T1000 (cell line): ENCODE measurements at regions not wholly inside any gene's neighbourhood (a gene's known extent, or its start where the extent isn't known, plus 50 kb on each side); places are given as distances from the start of the nearest gene placed in this dataset.
"Not testable (repeated sequence)": the region's sequence is repeated elsewhere in the genome, so short reads cannot be mapped to it uniquely, and the experiment has no call there.

ENCODE experiments used
- DNase-seq: peaks from one replicate; lab custom pipeline; 2025; ENCODE audit warnings: mixed read lengths; lab: John Stamatoyannopoulos, UW

- no peak for DNase-seq
Observed at GRCh38 chr5:68991279-68992084, 102.3 kb upstream of the SLC30A5 start.

GRCh38 chr5:68994645-68995044, 99.2 kb upstream of the SLC30A5 start:
- no peak for DNase-seq

GRCh38 chr5:68995845-68996545, 97.8 kb upstream of the SLC30A5 start:
- no peak for DNase-seq

GRCh38 chr5:68999181-68999580, 94.6 kb upstream of the SLC30A5 start:
- no peak for DNase-seq

GRCh38 chr5:69000216-69000919, 93.4 kb upstream of the SLC30A5 start:
- DNase-seq: no peak

GRCh38 chr5:69000949-69001348, 92.9 kb upstream of the SLC30A5 start:
- no peak for DNase-seq

GRCh38 chr5:69001627-69002026, 92.2 kb upstream of the SLC30A5 start:
- DNase-seq: no peak

GRCh38 chr5:69004127-69004526, 89.7 kb upstream of the SLC30A5 start:
- no peak for DNase-seq

- no peak for DNase-seq
Observed at GRCh38 chr5:69004676-69005075, 89.1 kb upstream of the SLC30A5 start.

GRCh38 chr5:69006030-69006429, 87.8 kb upstream of the SLC30A5 start:
- no peak for DNase-seq

- DNase-seq: no peak
Observed at GRCh38 chr5:69007163-69007562, 86.7 kb upstream of the SLC30A5 start.

- DNase-seq: no peak
Observed at GRCh38 chr5:69007726-69008368, 86.0 kb upstream of the SLC30A5 start.

GRCh38 chr5:69010476-69010875, 83.3 kb upstream of the SLC30A5 start:
- no peak for DNase-seq

- DNase-seq: no peak
Observed at GRCh38 chr5:69011910-69012309, 81.9 kb upstream of the SLC30A5 start.

GRCh38 chr5:69013481-69013880, 80.3 kb upstream of the SLC30A5 start:
- DNase-seq: no peak

GRCh38 chr5:69014007-69014406, 79.8 kb upstream of the SLC30A5 start:
- DNase-seq: not testable (repeated sequence)

GRCh38 chr5:69019668-69020375, 74.0 kb upstream of the SLC30A5 start:
- DNase-seq: no peak

GRCh38 chr5:69024241-69024651, 69.6 kb upstream of the SLC30A5 start:
- no peak for DNase-seq

- no peak for DNase-seq
Observed at GRCh38 chr5:69029292-69029691, 64.5 kb upstream of the SLC30A5 start.

GRCh38 chr5:69030358-69031062, 63.3 kb upstream of the SLC30A5 start:
- no peak for DNase-seq

GRCh38 chr5:69032009-69032408, 61.8 kb upstream of the SLC30A5 start:
- DNase-seq: no peak
